Right lobe of liver (tissue), 6 donors: ENCODE measurements at regions not wholly inside any gene's neighbourhood (a gene's known extent, or its start where the extent isn't known, plus 50 kb on each side); places are given as distances from the start of the nearest gene placed in this dataset.

Experiments
- ATAC-seq, 4 donors: fragments of 200-7000 bp; cut with Tn5 transposase; one replicate each; pipeline ENCODE4 v1.9.1; 2020; ENCODE audit warnings: mild to moderate bottlenecking in 4 of 4, moderate library complexity in 4 of 4
- DNase-seq, 3 donors: peaks; one replicate each; pipeline ENCODE4 v3.0.0-alpha.2; 2020
- H3K27ac ChIP-seq, 3 donors: fragments of 200-600 bp; one replicate each; pipeline ENCODE4 v1.8.0; 2022
- H3K27me3 ChIP-seq, 2 donors: fragments of 200-600 bp; one replicate each; pipeline ENCODE4 v1.8.0; 2022
- H3K36me3 ChIP-seq, 4 donors: fragments of 200-600 bp; sonication (generic) in 1 of 4; one replicate each; pipeline versions ENCODE4 v1.5.1 to v1.8.0; 2017 to 2022; ENCODE audit warnings: control low read depth in 1 of 4
- H3K4me1 ChIP-seq, 4 donors: fragments of 200-600 bp; sonication (generic) in 1 of 4; one replicate each; pipeline versions ENCODE4 v1.5.1 to v1.8.0; 2017 to 2022; ENCODE audit warnings: control low read depth in 1 of 4
- H3K4me3 ChIP-seq, 3 donors: fragments of 200-600 bp; one replicate each; pipeline ENCODE4 v1.8.0; 2022
- H3K9me3 ChIP-seq, 4 donors: fragments of 200-600 bp; sonication (generic) in 1 of 4; one replicate each; pipeline versions ENCODE4 v1.5.1 to v1.8.0; 2017 to 2022; ENCODE audit warnings: control low read depth in 1 of 4
- CTCF ChIP-seq, 4 donors: fragments of 200-600 bp in 3 of 4; fragments of 450-650 bp in 1 of 4; IDR thresholded peaks; one replicate each; pipeline versions ENCODE4 v1.5.1 to v1.8.0; 2016 to 2022; ENCODE audit warnings: antibody characterized with exemption in 4 of 4, mild to moderate bottlenecking in 2 of 4
- POLR2A ChIP-seq: fragments of 450-650 bp; IDR thresholded peaks from one replicate; pipeline ENCODE4 v1.6.1; 2017; ENCODE audit warnings: antibody characterized with exemption, mild to moderate bottlenecking
- WGBS: methylation state at CpG from one replicate; pipeline ENCODE4 v1.1.6; 2018; ENCODE audit warnings: low coverage, low lambda C conversion rate; ENCODE audit not compliant: insufficient coverage; ENCODE audit errors: missing lambda C conversion rate; 5-methylcytosine and 5-hydroxymethylcytosine counted together
- intact Hi-C, 2 donors: fragments of 100-400 bp; cut with DNase I; formaldehyde crosslinking; loops; one replicate each; pipeline versions ENCODE4 v1.11.2 to v1.14.1; 2022
- donor health status: DM: no; HTN: yes; CAD: no.
- donor health status: DM: no; HTN: no; CAD: no.
- donor health status: DM: no; HTN: no; CAD: no.
- donor health status: DM: no; HTN: yes; CAD: no.
- donor health status: DM: no; HTN: yes; CAD: no.

GRCh38 chr10:9427209-9427608 lies 1372.7 kb downstream of the GATA3 start:
- H3K27me3 ChIP-seq, result no peaks in the 10 kb centered on the region
- no peaks in the 10 kb centered on the region for H3K9me3 ChIP-seq
- intact Hi-C loops, result no loop called here
- no peak for TF ChIP-seq POLR2A
- H3K27ac ChIP-seq, result no peak overlapping the region
- no peaks in the 10 kb centered on the region for H3K4me1 ChIP-seq
- no peak overlapping the region for H3K4me3 ChIP-seq
- ATAC-seq (no peak), DNase-seq (no peak)
- H3K36me3 ChIP-seq, result no peaks in the 10 kb centered on the region

GRCh38 chr10:9437131-9437530 lies 1382.6 kb downstream of the GATA3 start:
- H3K4me3 ChIP-seq, result no peak overlapping the region
- no peak for DNase-seq
- no peaks in the 10 kb centered on the region for H3K4me1 ChIP-seq
- intact Hi-C loops, result no loop called here
- TF ChIP-seq POLR2A (no peak), CTCF (IDR thresholded peaks at IDR 0.05) (no peak)
- H3K36me3 ChIP-seq, result no peaks in the 10 kb centered on the region
- H3K27ac ChIP-seq, result no peak overlapping the region
- no peaks in the 10 kb centered on the region for H3K9me3 ChIP-seq
- H3K27me3 ChIP-seq, result no peaks in the 10 kb centered on the region
- no peak for ATAC-seq
- 50% methylated on average over 2 of the region's 2 CpGs for WGBS

GRCh38 chr10:9443758-9444157 lies 1389.3 kb downstream of the GATA3 start:
- H3K4me3 ChIP-seq, result no peak overlapping the region
- no peaks in the 10 kb centered on the region for H3K4me1 ChIP-seq
- H3K36me3 ChIP-seq, result no peaks in the 10 kb centered on the region
- WGBS, result 56% methylated on average over 1 of the region's 1 CpG
- intact Hi-C loops, result no loop called here
- no peaks in the 10 kb centered on the region for H3K27me3 ChIP-seq
- ATAC-seq, result no peak
- TF ChIP-seq POLR2A, result no peak
- no peak for TF ChIP-seq CTCF (IDR thresholded peaks at IDR 0.05)
- DNase-seq, result no peak
- H3K27ac ChIP-seq, result no peak overlapping the region
- no peaks in the 10 kb centered on the region for H3K9me3 ChIP-seq

GRCh38 chr10:9449530-9449929 lies 1395.0 kb downstream of the GATA3 start:
- H3K27me3 ChIP-seq, result no peaks in the 10 kb centered on the region
- TF ChIP-seq CTCF (IDR thresholded peaks at IDR 0.05), result no peak
- no peak for TF ChIP-seq POLR2A
- DNase-seq (no peak), ATAC-seq (no peak)
- H3K36me3 ChIP-seq, result no peaks in the 10 kb centered on the region
- 32% methylated on average over 2 of the region's 2 CpGs for WGBS
- no peak overlapping the region for H3K27ac ChIP-seq
- H3K4me1 ChIP-seq, result no peaks in the 10 kb centered on the region
- H3K9me3 ChIP-seq, result no peaks in the 10 kb centered on the region
- no peak overlapping the region for H3K4me3 ChIP-seq
- intact Hi-C loops, result no loop called here

- intact Hi-C loops, result no loop called here
- Histone ChIP-seq H3K4me1 (no peaks in the 10 kb centered on the region), H3K9me3 (no peaks in the 10 kb centered on the region), H3K27me3 (no peaks in the 10 kb centered on the region), H3K36me3 (no peaks in the 10 kb centered on the region), H3K4me3 (no peak overlapping the region), H3K27ac (no peak overlapping the region)
- DNase-seq (no peak), ATAC-seq (no peak)
- WGBS, result 53% methylated on average over 2 of the region's 2 CpGs
- TF ChIP-seq POLR2A (no peak), CTCF (IDR thresholded peaks at IDR 0.05) (no peak)
Observed at GRCh38 chr10:9450801-9451200, 1396.3 kb downstream of the GATA3 start.
